Omental fat pad (tissue), 3 donors: ENCODE measurements at regions not wholly inside any gene's neighbourhood (a gene's known extent, or its start where the extent isn't known, plus 50 kb on each side); places are given as distances from the start of the nearest gene placed in this dataset.

ENCODE experiments used
- ATAC-seq: fragments of 150-250 bp; one replicate; pipeline ENCODE4 v1.9.1; 2016; ENCODE audit warnings: mild to moderate bottlenecking, moderate library complexity; ENCODE audit not compliant: low FRiP score
- DNase-seq: peaks from one replicate; pipeline ENCODE4 v3.0.0-alpha.2; 2019; ENCODE audit warnings: low spot score
- CTCF ChIP-seq, 3 donors: fragments of 450-650 bp; IDR thresholded peaks; one replicate each; pipeline ENCODE4 v1.5.1; 2016 to 2017; ENCODE audit warnings: antibody characterized with exemption in 3 of 3, mild to moderate bottlenecking in 3 of 3, moderate library complexity in 2 of 3

GRCh38 chr3:124424396-124424795 is 305.9 kb upstream of the UMPS start:
- DNase-seq (no peak), ATAC-seq (no peak)
- no peak for TF ChIP-seq CTCF (IDR thresholded peaks at IDR 0.05)

GRCh38 chr3:124425972-124426371 is 304.3 kb upstream of the UMPS start:
- TF ChIP-seq CTCF (IDR thresholded peaks at IDR 0.05), result no peak
- no peak for ATAC-seq
- DNase-seq, result no peak

- ATAC-seq, result peak; percentile 71
- TF ChIP-seq CTCF (IDR thresholded peaks at IDR 0.05), result no peak
- DNase-seq, result no peak
These were observed 301.7 kb upstream of the UMPS start for GRCh38 chr3:124428372-124429128.

GRCh38 chr3:124429129-124429815 is 301.0 kb upstream of the UMPS start:
- no peak for TF ChIP-seq CTCF (IDR thresholded peaks at IDR 0.05)
- ATAC-seq (peak; percentile 75), DNase-seq (no peak)

GRCh38 chr3:124431331-124431994 is 298.8 kb upstream of the UMPS start:
- no peak for DNase-seq
- no peak for ATAC-seq
- TF ChIP-seq CTCF (IDR thresholded peaks at IDR 0.05), result no peak

GRCh38 chr3:124434176-124434575 is 296.1 kb upstream of the UMPS start:
- TF ChIP-seq CTCF (IDR thresholded peaks at IDR 0.05), result no peak
- no peak for DNase-seq
- ATAC-seq, result no peak
